Mucosa of rectum (tissue), 2 donors: ENCODE measurements at regions not wholly inside any gene's neighbourhood (a gene's known extent, or its start where the extent isn't known, plus 50 kb on each side); places are given as distances from the start of the nearest gene placed in this dataset.
A peak's percentile ranks its signal among the peaks of the same experiment; 100 is the strongest.

Experiments used
- H3K27ac ChIP-seq, 2 donors: one replicate each; pipeline ENCODE4 v1.7.0; 2013; ENCODE audit warnings: inconsistent platforms in 2 of 2, low read depth in 2 of 2, low read length in 2 of 2
- H3K27me3 ChIP-seq, 2 donors: one replicate each; pipeline ENCODE4 v1.7.0; 2013; ENCODE audit warnings: low read length in 2 of 2; ENCODE audit not compliant: control insufficient read depth in 2 of 2, insufficient read depth in 2 of 2
- H3K36me3 ChIP-seq, 2 donors: one replicate each; pipeline ENCODE4 v1.7.0; 2013; ENCODE audit warnings: low read length in 2 of 2; ENCODE audit not compliant: control insufficient read depth in 2 of 2, insufficient read depth in 2 of 2
- H3K4me1 ChIP-seq, 2 donors: one replicate each; pipeline ENCODE4 v1.7.0; 2013; ENCODE audit warnings: low read length in 2 of 2, mild to moderate bottlenecking in 1 of 2; ENCODE audit not compliant: control insufficient read depth in 2 of 2, insufficient read depth in 2 of 2
- H3K4me3 ChIP-seq, 2 donors: one replicate each; pipeline ENCODE4 v1.7.0; 2013; ENCODE audit warnings: low read length in 2 of 2
- H3K9ac ChIP-seq, 2 donors: one replicate each; pipeline ENCODE4 v1.7.0; 2013; ENCODE audit warnings: low read length in 2 of 2, low read depth in 1 of 2, mild to moderate bottlenecking in 1 of 2
- H3K9me3 ChIP-seq, 2 donors: one replicate each; pipeline ENCODE4 v1.7.0; 2013; ENCODE audit warnings: low read length in 2 of 2; ENCODE audit not compliant: control insufficient read depth in 2 of 2
- donor health status: healthy.
- donor health status: Normal muscosa, but diverticular disease.

- H3K27ac ChIP-seq = peak overlapping the region in 1 of 2 donors; percentile 46
Observed at GRCh38 chr3:72149645-72150300, 364.8 kb upstream of the PROK2 start.

GRCh38 chr3:72147600-72147999 is 362.7 kb upstream of the PROK2 start:
- Histone ChIP-seq H3K27ac (no peak overlapping the region), H3K27me3 (no peaks in the 10 kb centered on the region), H3K4me1 (peaks cover 15 to 24% of the 10 kb centered on the region in 2 donors), H3K36me3 (no peaks in the 10 kb centered on the region), H3K9ac (no peak overlapping the region), H3K4me3 (no peak overlapping the region), H3K9me3 (no peaks in the 10 kb centered on the region)

More at GRCh38 chr3:72149645-72150300, 364.8 kb upstream of the PROK2 start:
- no peak overlapping the region for H3K9ac ChIP-seq
- H3K4me1 ChIP-seq = peaks cover 21 to 41% of the 10 kb centered on the region in 2 donors
- H3K36me3 ChIP-seq = no peaks in the 10 kb centered on the region
- H3K4me3 ChIP-seq = no peak overlapping the region
- no peaks in the 10 kb centered on the region for H3K9me3 ChIP-seq
- no peaks in the 10 kb centered on the region for H3K27me3 ChIP-seq

DNA sequence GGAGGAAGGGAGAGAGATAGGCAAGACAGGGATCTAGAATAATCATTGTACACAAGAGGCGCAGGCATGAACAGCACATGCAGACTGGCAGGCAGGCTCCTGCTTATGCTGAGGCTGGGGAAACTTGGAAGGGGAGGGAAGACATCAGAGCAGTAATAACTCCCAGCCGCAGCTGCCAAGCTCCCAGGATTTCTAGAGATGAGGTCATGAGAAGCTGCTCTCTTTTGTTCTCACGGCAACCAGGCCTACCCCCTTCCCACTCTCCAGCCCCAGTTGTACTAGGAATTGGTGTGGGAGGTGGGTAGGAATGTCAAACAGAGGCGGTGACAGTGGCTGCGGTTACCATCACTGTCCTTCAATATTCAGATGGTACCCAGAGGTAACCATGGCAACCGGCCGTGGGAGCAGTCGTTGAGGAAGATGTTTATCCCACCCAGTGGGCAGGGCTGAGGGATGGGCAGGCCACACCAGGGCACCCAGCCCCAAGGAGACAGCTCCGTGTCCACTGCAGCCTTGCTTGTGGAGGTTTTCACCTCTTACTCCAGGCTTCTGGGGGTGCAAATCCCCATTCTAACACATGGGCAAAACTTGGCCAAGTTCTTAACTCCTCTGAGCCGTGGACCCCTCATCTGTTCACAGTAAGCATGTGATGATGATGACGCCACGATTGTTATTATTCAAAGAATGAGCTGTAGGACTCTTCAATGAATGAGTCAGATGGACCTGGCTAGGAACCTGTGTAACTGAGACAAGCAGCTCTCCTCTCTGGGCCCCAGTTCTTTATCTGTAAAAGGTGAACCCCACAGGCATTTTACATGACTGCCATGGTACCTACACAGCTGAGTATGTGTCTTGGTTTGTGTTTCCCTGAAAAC is 360.8 kb upstream of the PROK2 start:
- no peak overlapping the region for H3K9ac ChIP-seq
- H3K36me3 ChIP-seq = no peaks in the 10 kb centered on the region
- no peaks in the 10 kb centered on the region for H3K9me3 ChIP-seq
- no peak overlapping the region for H3K4me3 ChIP-seq
- H3K4me1 ChIP-seq = peaks cover 5 to 8% of the 10 kb centered on the region in 2 donors
- H3K27me3 ChIP-seq = no peaks in the 10 kb centered on the region
- H3K27ac ChIP-seq = no peak overlapping the region

DNA sequence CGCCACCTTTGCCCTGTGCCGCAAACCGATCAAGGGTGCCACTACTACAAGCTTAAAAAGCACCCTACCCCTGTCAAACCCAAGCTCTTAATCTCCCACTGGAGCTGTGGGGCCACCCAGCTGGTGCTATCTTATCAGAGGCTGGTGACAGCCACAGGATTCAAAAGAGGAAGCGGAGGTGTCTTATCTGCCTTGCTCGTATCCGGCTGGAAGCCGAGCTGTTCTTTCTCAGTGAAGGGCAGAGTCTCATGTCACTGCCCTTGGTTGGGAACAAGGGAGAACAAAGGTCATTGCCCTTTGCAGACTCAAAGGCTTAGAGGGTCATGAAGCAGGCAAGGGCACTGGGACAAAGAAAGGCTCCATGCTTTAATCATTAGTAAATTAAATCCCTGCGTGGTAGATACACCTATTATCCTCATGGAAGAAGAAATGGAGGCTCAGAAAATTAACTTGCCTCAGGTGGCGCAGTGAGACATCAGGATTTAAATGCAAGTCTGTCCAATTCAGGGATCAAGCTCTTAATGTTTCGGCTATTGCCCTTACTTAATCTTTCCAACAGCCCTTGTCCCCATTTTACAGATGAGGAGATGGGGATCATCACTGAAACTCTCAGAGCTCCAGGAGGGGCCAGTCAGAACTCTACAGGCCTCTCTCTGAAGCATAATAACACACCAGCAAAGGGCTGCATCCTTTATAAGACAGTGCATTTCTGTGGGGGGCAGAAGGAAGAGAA is 360.0 kb upstream of the PROK2 start:
- no peak overlapping the region for H3K27ac ChIP-seq
- H3K36me3 ChIP-seq = no peaks in the 10 kb centered on the region
- no peaks in the 10 kb centered on the region for H3K9me3 ChIP-seq
- H3K9ac ChIP-seq = no peak overlapping the region
- no peaks in the 10 kb centered on the region for H3K27me3 ChIP-seq
- H3K4me3 ChIP-seq = no peak overlapping the region
- H3K4me1 ChIP-seq = peaks cover 2 to 3% of the 10 kb centered on the region in 2 donors

DNA sequence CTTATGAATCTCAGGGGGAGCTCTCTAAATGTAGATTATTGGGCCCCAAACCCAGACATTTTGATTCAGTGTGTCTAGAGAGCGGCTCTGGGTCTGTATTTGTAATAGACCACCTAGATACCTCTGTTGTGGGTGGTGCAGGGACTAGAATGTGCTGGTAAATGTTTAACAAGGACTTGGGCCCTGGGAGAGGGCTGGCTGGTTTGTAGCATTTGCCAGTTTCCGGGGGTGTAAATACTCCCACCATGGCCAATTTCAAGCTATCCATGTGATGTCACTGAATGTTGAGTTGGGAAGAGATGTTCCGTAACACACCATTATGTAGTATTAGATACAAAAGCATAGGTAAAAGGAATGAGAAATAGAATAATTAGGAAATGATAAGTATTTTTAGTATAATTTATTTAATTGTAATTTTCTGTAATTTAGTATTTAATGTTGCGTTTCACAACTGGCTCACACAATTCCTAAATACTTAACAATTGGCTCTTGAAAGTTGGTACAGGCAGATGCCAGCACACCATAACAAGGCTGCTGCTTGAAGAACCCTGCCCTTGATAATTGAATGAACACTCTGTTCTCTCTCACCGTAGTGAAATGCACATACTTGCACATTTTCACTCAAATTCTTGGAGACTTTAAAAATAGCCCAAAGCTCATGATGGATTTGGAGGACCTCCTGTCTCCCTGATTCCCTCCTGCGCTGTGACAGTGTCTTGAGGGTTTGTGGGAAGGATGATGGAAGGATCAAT is 359.2 kb upstream of the PROK2 start:
- Histone ChIP-seq H3K9ac (no peak overlapping the region), H3K4me3 (no peak overlapping the region), H3K27ac (no peak overlapping the region), H3K36me3 (no peaks in the 10 kb centered on the region), H3K4me1 (peaks cover 0 to 3% of the 10 kb centered on the region in 2 donors), H3K27me3 (no peaks in the 10 kb centered on the region), H3K9me3 (no peaks in the 10 kb centered on the region)

GRCh38 chr3:72143322-72143721 is 358.4 kb upstream of the PROK2 start:
- H3K4me1 ChIP-seq = peaks cover 0 to 3% of the 10 kb centered on the region in 2 donors
- H3K36me3 ChIP-seq = no peaks in the 10 kb centered on the region
- no peak overlapping the region for H3K27ac ChIP-seq
- no peaks in the 10 kb centered on the region for H3K27me3 ChIP-seq
- no peak overlapping the region for H3K9ac ChIP-seq
- H3K4me3 ChIP-seq = no peak overlapping the region
- H3K9me3 ChIP-seq = no peaks in the 10 kb centered on the region

DNA sequence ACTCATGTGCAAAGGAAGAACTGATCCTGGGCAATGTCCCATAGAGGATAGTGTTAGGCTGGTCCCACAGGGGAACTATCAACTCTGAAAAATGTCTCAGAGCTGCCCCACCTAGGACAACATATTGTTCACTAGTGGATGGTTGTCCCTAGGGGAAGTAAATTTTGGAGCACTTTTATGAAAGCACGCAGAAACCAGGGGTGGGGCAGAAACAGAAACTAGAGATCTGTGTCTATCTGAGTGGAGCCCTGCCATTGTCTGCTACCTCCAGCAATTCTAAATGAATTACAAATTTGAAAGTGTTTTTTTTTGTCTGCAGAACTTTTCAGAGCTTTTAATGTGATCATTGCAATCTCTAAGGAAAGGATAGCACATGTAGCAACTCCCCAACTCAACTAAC is 357.1 kb upstream of the PROK2 start:
- H3K4me3 ChIP-seq = no peak overlapping the region
- no peaks in the 10 kb centered on the region for H3K27me3 ChIP-seq

GRCh38 chr3:72141264-72141663 is 356.3 kb upstream of the PROK2 start:
- Histone ChIP-seq H3K9me3 (no peaks in the 10 kb centered on the region), H3K27me3 (no peaks in the 10 kb centered on the region), H3K9ac (no peak overlapping the region), H3K36me3 (no peaks in the 10 kb centered on the region), H3K27ac (no peak overlapping the region), H3K4me1 (peaks cover 0 to 3% of the 10 kb centered on the region in 2 donors), H3K4me3 (no peak overlapping the region)

More for the DNA sequence above, 357.1 kb upstream of the PROK2 start:
- Histone ChIP-seq H3K4me1 (peaks cover 0 to 3% of the 10 kb centered on the region in 2 donors), H3K36me3 (no peaks in the 10 kb centered on the region), H3K9me3 (no peaks in the 10 kb centered on the region), H3K9ac (no peak overlapping the region), H3K27ac (no peak overlapping the region)

DNA sequence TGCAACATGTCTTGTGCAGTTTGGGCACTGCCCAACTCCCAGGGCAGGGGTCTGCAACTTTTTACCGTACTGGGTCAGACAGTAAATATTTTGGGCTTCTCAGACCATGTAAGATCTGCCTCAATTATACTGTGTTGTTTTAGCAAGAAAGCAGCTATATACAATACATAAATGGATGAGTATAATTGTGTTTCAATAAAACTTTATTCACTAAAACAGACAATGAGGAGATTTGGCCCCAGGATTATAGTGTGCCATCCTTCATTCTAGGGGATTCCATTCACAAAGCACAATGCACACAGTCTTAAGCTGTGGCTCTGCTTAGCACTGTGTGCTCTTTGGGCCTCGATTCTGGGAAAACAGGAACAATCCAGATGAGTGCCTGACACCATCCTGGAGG is 354.4 kb upstream of the PROK2 start:
- H3K27me3 ChIP-seq = no peaks in the 10 kb centered on the region
- H3K4me1 ChIP-seq = peaks cover 0 to 3% of the 10 kb centered on the region in 2 donors
- no peaks in the 10 kb centered on the region for H3K9me3 ChIP-seq
- no peak overlapping the region for H3K4me3 ChIP-seq
- no peak overlapping the region for H3K9ac ChIP-seq
- H3K27ac ChIP-seq = no peak overlapping the region
- no peaks in the 10 kb centered on the region for H3K36me3 ChIP-seq
